ENCODE measurements at regions not wholly inside any gene's neighbourhood (a gene's known extent, or its start where the extent isn't known, plus 50 kb on each side); places are given as distances from the start of the nearest gene placed in this dataset.

- TF ChIP-seq ZNF623 (tag by site-specific recombination; IDR thresholded peaks at IDR 0.05): no peak
Observed at GRCh38 chr13:89541091-89542030, 1806.1 kb upstream of the MIR17HG start (continued).

- TF ChIP-seq ZNF18 (tag by site-specific recombination; IDR thresholded peaks at IDR 0.05) (no peak), ZNF133 (tag by site-specific recombination; IDR thresholded peaks at IDR 0.05) (no peak), KLF7 (tag by site-specific recombination; IDR thresholded peaks at IDR 0.05; ENCODE audit: borderline replicate concordance) (no peak), CTCF (tag by site-specific recombination; IDR thresholded peaks at IDR 0.05) (no peak), SETDB1 (IDR thresholded peaks at IDR 0.05; ENCODE audit: insufficient read length, low read length) (no peak), ZFP69B (tag by site-specific recombination; IDR thresholded peaks at IDR 0.05) (no peak), ZBTB11 (tag by site-specific recombination; conservative IDR thresholded peaks at IDR 0.05; ENCODE audit: low read depth) (no peak), GLIS2 (tag by site-specific recombination; IDR thresholded peaks at IDR 0.05) (no peak), ZNF146 (tag by site-specific recombination; IDR thresholded peaks at IDR 0.05) (no peak), SP3 (tag by site-specific recombination; IDR thresholded peaks at IDR 0.05) (no peak), ZNF211 (tag by site-specific recombination; IDR thresholded peaks at IDR 0.05; ENCODE audit: low read depth) (no peak), ZNF426 (tag by site-specific recombination; IDR thresholded peaks at IDR 0.05) (no peak), ZIC2 (tag by site-specific recombination; IDR thresholded peaks at IDR 0.05) (no peak), ZNF514 (tag by site-specific recombination; IDR thresholded peaks at IDR 0.05) (no peak), ZNF16 (tag by site-specific recombination; IDR thresholded peaks at IDR 0.05; ENCODE audit: low read depth) (no peak), ZNF518A (tag by site-specific recombination; conservative IDR thresholded peaks at IDR 0.05; ENCODE audit: low read depth) (no peak), ZBTB10 (tag by site-specific recombination; IDR thresholded peaks at IDR 0.05) (no peak), EGR2 (tag by site-specific recombination; IDR thresholded peaks at IDR 0.05; ENCODE audit: low read depth) (no peak)
- POLR2A ChIA-PET: no interaction called here
- no peak overlapping the region for H3K4me3 ChIP-seq (ENCODE audit: low read depth, low read length)
Observed at GRCh38 chr13:89550938-89551337, 1796.5 kb upstream of the MIR17HG start.

More at GRCh38 chr13:89550938-89551337, 1796.5 kb upstream of the MIR17HG start:
- CTCF ChIA-PET: no interaction called here
- Histone ChIP-seq H3K36me3 (ENCODE audit: control insufficient read depth in 2 of 2, insufficient read depth in 1 of 2, low read length in 2 of 2) (no peaks in the 10 kb centered on the region), H3K4me1 (ENCODE audit: control insufficient read depth, insufficient read depth, low read length) (no peaks in the 10 kb centered on the region), H3K9me3 (ENCODE audit: control insufficient read depth, insufficient read depth, low read depth, low read length) (no peaks in the 10 kb centered on the region), H3K27ac (ENCODE audit: extremely low read depth, low read depth, low read length) (no peak overlapping the region)

Measured in HEK293 (cell line).